Trophoblast cell (in vitro differentiated cells and primary cell): ENCODE measurements at regions not wholly inside any gene's neighbourhood (a gene's known extent, or its start where the extent isn't known, plus 50 kb on each side); places are given as distances from the start of the nearest gene placed in this dataset.
"Not testable (repeated sequence)": the region's sequence is repeated elsewhere in the genome, so short reads cannot be mapped to it uniquely, and the experiment has no call there.

Source experiments
- DNase-seq, 2 donors: peaks; one replicate each; pipeline ENCODE4 v3.0.0-alpha.2; 2016
- H2AFZ ChIP-seq: 2 replicates; pipeline ENCODE4 v1.6.1; 2013; ENCODE audit warnings: low read length, moderate library complexity, mild to moderate bottlenecking; ENCODE audit not compliant: insufficient read depth, poor library complexity
- H2AK5ac ChIP-seq: 2 replicates; pipeline ENCODE4 v1.6.1; 2013; ENCODE audit warnings: mild to moderate bottlenecking, low read length
- H2BK120ac ChIP-seq: 2 replicates; pipeline ENCODE4 v1.6.1; 2013; ENCODE audit warnings: low read length, mild to moderate bottlenecking, moderate library complexity; ENCODE audit not compliant: insufficient read depth, poor library complexity
- H2BK12ac ChIP-seq: 2 replicates; pipeline ENCODE4 v1.6.1; 2013; ENCODE audit warnings: mild to moderate bottlenecking, low read length, moderate library complexity
- H2BK5ac ChIP-seq: 2 replicates; pipeline ENCODE4 v1.6.1; 2013; ENCODE audit warnings: low read length, low read depth, moderate library complexity, mild to moderate bottlenecking; ENCODE audit not compliant: poor library complexity
- H3K14ac ChIP-seq: 2 replicates; pipeline ENCODE4 v1.6.1; 2013; ENCODE audit warnings: mild to moderate bottlenecking, low read length
- H3K18ac ChIP-seq: 2 replicates; pipeline ENCODE4 v1.6.1; 2013; ENCODE audit warnings: mild to moderate bottlenecking, low read length
- H3K23ac ChIP-seq: 2 replicates; pipeline ENCODE4 v1.6.1; 2013; ENCODE audit warnings: low read length
- H3K27ac ChIP-seq: 2 replicates; pipeline ENCODE4 v1.5.1; 2013; ENCODE audit warnings: low read depth, mild to moderate bottlenecking, inconsistent platforms, low read length, moderate library complexity
- H3K27me3 ChIP-seq: 2 replicates; pipeline ENCODE4 v1.6.1; 2013; ENCODE audit warnings: inconsistent platforms, mild to moderate bottlenecking, low read length, moderate library complexity; ENCODE audit not compliant: insufficient read depth
- H3K36me3 ChIP-seq, 2 experiments: 1 replicate in 1 of 2; 2 replicates in 1 of 2; pipeline ENCODE4 v1.6.1; 2013; ENCODE audit warnings: low read length in 2 of 2, mild to moderate bottlenecking in 2 of 2, moderate library complexity in 1 of 2; ENCODE audit not compliant: insufficient read depth in 2 of 2, control insufficient read depth in 1 of 2
- H3K4ac ChIP-seq: 2 replicates; pipeline ENCODE4 v1.6.1; 2013; ENCODE audit warnings: low read depth, mild to moderate bottlenecking, low read length, moderate library complexity
- H3K4me1 ChIP-seq, 2 experiments: 1 replicate in 1 of 2; 2 replicates in 1 of 2; pipeline ENCODE4 v1.6.1; 2013; ENCODE audit warnings: low read length in 2 of 2, mild to moderate bottlenecking in 2 of 2, moderate library complexity in 1 of 2; ENCODE audit not compliant: insufficient read depth in 2 of 2, control insufficient read depth in 1 of 2
- H3K4me2 ChIP-seq: 2 replicates; pipeline ENCODE4 v1.6.1; 2013; ENCODE audit warnings: inconsistent platforms, mild to moderate bottlenecking, low read length, moderate library complexity
- H3K4me3 ChIP-seq: 2 replicates; pipeline ENCODE4 v1.5.1; 2013; ENCODE audit warnings: mild to moderate bottlenecking, low read depth, low read length, inconsistent platforms
- H3K79me1 ChIP-seq: one replicate; pipeline ENCODE4 v1.6.1; 2013; ENCODE audit warnings: low read length
- H3K79me2 ChIP-seq: 2 replicates; pipeline ENCODE4 v1.6.1; 2013; ENCODE audit warnings: low read length, mild to moderate bottlenecking; ENCODE audit not compliant: control insufficient read depth, insufficient read depth, poor library complexity
- H3K9ac ChIP-seq: 2 replicates; pipeline ENCODE4 v1.6.1; 2013; ENCODE audit warnings: mild to moderate bottlenecking, low read length
- H3K9me3 ChIP-seq: 2 replicates; pipeline ENCODE4 v1.6.1; 2013; ENCODE audit warnings: low read depth, mild to moderate bottlenecking, control low read depth, inconsistent platforms, low read length; ENCODE audit not compliant: insufficient read depth
- H4K12ac ChIP-seq: 2 replicates; pipeline ENCODE4 v1.6.1; 2013; ENCODE audit warnings: low read depth, mild to moderate bottlenecking, low read length, moderate library complexity
- H4K8ac ChIP-seq: 2 replicates; pipeline ENCODE4 v1.6.1; 2013; ENCODE audit warnings: low read depth, mild to moderate bottlenecking, low read length, moderate library complexity
- H4K91ac ChIP-seq: one replicate; pipeline ENCODE4 v1.6.1; 2013; ENCODE audit warnings: low read depth, mild to moderate bottlenecking, low read length, moderate library complexity
- WGBS: extraction: QIAGEN DNeasy Blood & Tissue Kit; methylation state at CpG from one replicate; pipeline ENCODE4 v1.1.7; 2013; ENCODE audit warnings: missing lambda C conversion rate; ENCODE audit not compliant: insufficient read length, insufficient coverage; ENCODE audit errors: extremely low coverage; 5-methylcytosine and 5-hydroxymethylcytosine counted together

- no peak overlapping the region for H3K4me2 ChIP-seq
- H3K79me2 ChIP-seq = no peaks in the 10 kb centered on the region
- no peak overlapping the region for H2BK120ac ChIP-seq
- H3K9ac ChIP-seq = no peak overlapping the region
- H3K27ac ChIP-seq = no peak overlapping the region
- H2AFZ ChIP-seq = no peak overlapping the region
- no peak for DNase-seq
- H3K9me3 ChIP-seq = no peaks in the 10 kb centered on the region
- no peak overlapping the region for H2BK5ac ChIP-seq
- H4K12ac ChIP-seq = no peak overlapping the region
- H4K8ac ChIP-seq = no peak overlapping the region
- H4K91ac ChIP-seq = no peak overlapping the region
- H2BK12ac ChIP-seq = no peak overlapping the region
- WGBS = no CpG with 5 or more reads among the region's 6 CpGs
- H3K79me1 ChIP-seq = no peaks in the 10 kb centered on the region
- no peak overlapping the region for H3K4me3 ChIP-seq
- no peaks in the 10 kb centered on the region for H3K27me3 ChIP-seq
- H2AK5ac ChIP-seq = no peak overlapping the region
- no peaks in the 10 kb centered on the region for H3K36me3 ChIP-seq
- no peak overlapping the region for H3K4ac ChIP-seq
- no peaks in the 10 kb centered on the region for H3K4me1 ChIP-seq
- no peak overlapping the region for H3K18ac ChIP-seq
- no peak overlapping the region for H3K23ac ChIP-seq
- no peak overlapping the region for H3K14ac ChIP-seq
These were observed 109.7 kb upstream of the PRMT8 start for GRCh38 chr12:3381059-3382047.

- Histone ChIP-seq H3K4ac (no peak overlapping the region), H3K14ac (no peak overlapping the region), H3K27me3 (no peaks in the 10 kb centered on the region), H3K4me3 (no peak overlapping the region), H2AFZ (no peak overlapping the region), H3K79me2 (no peaks in the 10 kb centered on the region), H3K18ac (no peak overlapping the region), H3K9me3 (no peaks in the 10 kb centered on the region), H3K36me3 (no peaks in the 10 kb centered on the region), H3K27ac (no peak overlapping the region), H2BK5ac (no peak overlapping the region), H3K4me2 (no peak overlapping the region), H4K12ac (no peak overlapping the region), H4K91ac (no peak overlapping the region), H4K8ac (no peak overlapping the region), H3K9ac (no peak overlapping the region), H2AK5ac (no peak overlapping the region), H3K79me1 (no peaks in the 10 kb centered on the region), H3K4me1 (no peaks in the 10 kb centered on the region), H3K23ac (no peak overlapping the region), H2BK12ac (no peak overlapping the region), H2BK120ac (no peak overlapping the region)
- DNase-seq = no peak
- WGBS = no CpG with 5 or more reads among the region's 4 CpGs
These were observed 101.0 kb upstream of the PRMT8 start for GRCh38 chr12:3389986-3390385.

- not testable (repeated sequence) for H3K4me1 ChIP-seq
These were observed 93.4 kb upstream of the PRMT8 start for GRCh38 chr12:3397596-3397995.

GRCh38 chr12:3398196-3398789 lies 92.7 kb upstream of the PRMT8 start:
- no peak overlapping the region for H2BK5ac ChIP-seq
- H2BK12ac ChIP-seq = no peak overlapping the region
- H3K79me1 ChIP-seq = no peaks in the 10 kb centered on the region
- peak overlapping the region; percentile 100 for H3K23ac ChIP-seq
- WGBS = no CpG with 5 or more reads among the region's 6 CpGs
- H3K4ac ChIP-seq = no peak overlapping the region
- H4K91ac ChIP-seq = no peak overlapping the region
- H3K9me3 ChIP-seq = no peaks in the 10 kb centered on the region
- H2BK120ac ChIP-seq = no peak overlapping the region
- no peak overlapping the region for H4K8ac ChIP-seq
- H3K79me2 ChIP-seq = no peaks in the 10 kb centered on the region
- no peak overlapping the region for H3K18ac ChIP-seq
- peak overlapping the region; percentile 50 for H3K4me2 ChIP-seq
- no peak overlapping the region for H2AK5ac ChIP-seq
- no peak overlapping the region for H2AFZ ChIP-seq
- H3K27me3 ChIP-seq = no peaks in the 10 kb centered on the region
- no peak overlapping the region for H3K9ac ChIP-seq
- H3K4me3 ChIP-seq = peak overlapping the region; percentile 32
- H3K4me1 ChIP-seq = no peaks in the 10 kb centered on the region
- peak overlapping the region; percentile 30 for H4K12ac ChIP-seq
- H3K36me3 ChIP-seq = no peaks in the 10 kb centered on the region
- no peak overlapping the region for H3K27ac ChIP-seq
- DNase-seq = no peak
- H3K14ac ChIP-seq = no peak overlapping the region

More at GRCh38 chr12:3397596-3397995, 93.4 kb upstream of the PRMT8 start:
- H3K4ac ChIP-seq, H3K79me2 ChIP-seq, DNase-seq, H3K79me1 ChIP-seq, H3K14ac ChIP-seq, H2BK120ac ChIP-seq, H2AFZ ChIP-seq, H4K8ac ChIP-seq, H3K27me3 ChIP-seq, H4K12ac ChIP-seq, H3K9me3 ChIP-seq, H2BK12ac ChIP-seq, H3K18ac ChIP-seq, H3K36me3 ChIP-seq, H2BK5ac ChIP-seq, H3K9ac ChIP-seq, H2AK5ac ChIP-seq, H3K27ac ChIP-seq, H3K23ac ChIP-seq: not testable (repeated sequence)
- peak overlapping the region; percentile 14 for H4K91ac ChIP-seq
- H3K4me3 ChIP-seq = peak overlapping the region; percentile 32
- peak overlapping the region; percentile 50 for H3K4me2 ChIP-seq
- WGBS = no CpG with 5 or more reads among the region's 16 CpGs
